Liver (tissue), 8 donors: ENCODE measurements at regions not wholly inside any gene's neighbourhood (a gene's known extent, or its start where the extent isn't known, plus 50 kb on each side); places are given as distances from the start of the nearest gene placed in this dataset.

Experiments used
- DNase-seq: peaks from one replicate; pipeline ENCODE4 v3.0.0-alpha.2; 2017; ENCODE audit warnings: low spot score
- H3K27ac ChIP-seq, 2 donors: one replicate each; pipeline ENCODE4 v1.7.0; 2013; ENCODE audit warnings: inconsistent platforms in 2 of 2, low read length in 2 of 2, control low read depth in 1 of 2, low read depth in 1 of 2, mild to moderate bottlenecking in 1 of 2
- H3K27me3 ChIP-seq, 4 donors: one replicate each; pipeline versions ENCODE4 v1.6.1 to v1.7.0; 2013; ENCODE audit warnings: low read length in 3 of 4, inconsistent platforms in 1 of 4, mild to moderate bottlenecking in 1 of 4, moderate library complexity in 1 of 4; ENCODE audit not compliant: control insufficient read depth in 4 of 4, insufficient read depth in 4 of 4
- H3K36me3 ChIP-seq, 4 donors: one replicate each; pipeline versions ENCODE4 v1.6.1 to v1.7.0; 2013; ENCODE audit warnings: low read length in 3 of 4, mild to moderate bottlenecking in 3 of 4, low read depth in 1 of 4, moderate library complexity in 1 of 4; ENCODE audit not compliant: control insufficient read depth in 4 of 4, insufficient read depth in 3 of 4
- H3K4me1 ChIP-seq, 4 donors: one replicate each; pipeline versions ENCODE4 v1.6.1 to v1.7.0; 2013; ENCODE audit warnings: low read length in 3 of 4, mild to moderate bottlenecking in 3 of 4, moderate library complexity in 1 of 4; ENCODE audit not compliant: control insufficient read depth in 4 of 4, insufficient read depth in 4 of 4
- H3K4me3 ChIP-seq, 3 donors: one replicate each; pipeline versions ENCODE4 v1.6.1 to v1.7.0; 2013; ENCODE audit warnings: low read length in 3 of 3, control low read depth in 1 of 3, low read depth in 1 of 3, mild to moderate bottlenecking in 1 of 3
- H3K9ac ChIP-seq, 2 donors: one replicate each; pipeline ENCODE4 v1.7.0; 2013; ENCODE audit warnings: low read length in 2 of 2, mild to moderate bottlenecking in 2 of 2, moderate library complexity in 2 of 2, control low read depth in 1 of 2, low read depth in 1 of 2
- H3K9me3 ChIP-seq, 4 donors: one replicate each; pipeline versions ENCODE4 v1.6.1 to v1.7.0; 2013; ENCODE audit warnings: low read length in 3 of 4; ENCODE audit not compliant: control insufficient read depth in 4 of 4
- ATF3 ChIP-seq: IDR thresholded peaks from 2 replicates; pipeline ENCODE4 v1.6.1; 2016; ENCODE audit warnings: antibody characterized with exemption
- CTCF ChIP-seq: fragments of 150-350 bp; IDR thresholded peaks from 2 replicates; pipeline ENCODE4 v1.5.1; 2017; ENCODE audit warnings: improper control_type of control experiment, low read depth, low read length; ENCODE audit not compliant: missing input control
- EGR1 ChIP-seq, 2 donors: IDR thresholded peaks; 2 replicates each; pipeline ENCODE4 v1.6.1; 2016 to 2018; ENCODE audit warnings: antibody characterized with exemption in 2 of 2, low read depth in 2 of 2
- FOXA1 ChIP-seq: IDR thresholded peaks from 2 replicates; pipeline ENCODE4 v1.6.1; 2016; ENCODE audit warnings: antibody characterized with exemption
- FOXA2 ChIP-seq: IDR thresholded peaks from 2 replicates; pipeline ENCODE4 v1.6.1; 2016; ENCODE audit warnings: antibody characterized with exemption
- GABPA ChIP-seq, 2 donors: IDR thresholded peaks in 1 of 2; conservative IDR thresholded peaks in 1 of 2; 2 replicates each; pipeline ENCODE4 v1.6.1; 2016; ENCODE audit warnings: antibody characterized with exemption in 2 of 2, mild to moderate bottlenecking in 1 of 2, moderate library complexity in 1 of 2
- HNF4A ChIP-seq, 2 donors: conservative IDR thresholded peaks; 2 replicates each; pipeline ENCODE4 v1.6.1; 2016; ENCODE audit warnings: antibody characterized with exemption in 2 of 2, mild to moderate bottlenecking in 2 of 2
- HNF4G ChIP-seq: IDR thresholded peaks from 2 replicates; pipeline ENCODE4 v1.6.1; 2016; ENCODE audit warnings: antibody characterized with exemption
- JUND ChIP-seq, 2 donors: IDR thresholded peaks; 2 replicates each; pipeline ENCODE4 v1.6.1; 2016; ENCODE audit warnings: antibody characterized with exemption in 2 of 2
- MAX ChIP-seq: IDR thresholded peaks from 2 replicates; pipeline ENCODE4 v1.6.1; 2016; ENCODE audit warnings: antibody characterized with exemption
- NR2F2 ChIP-seq: IDR thresholded peaks from 2 replicates; pipeline ENCODE4 v1.6.1; 2016; ENCODE audit warnings: antibody characterized with exemption
- RAD21 ChIP-seq, 2 donors: IDR thresholded peaks; 2 replicates each; pipeline ENCODE4 v1.6.1; 2016; ENCODE audit warnings: antibody characterized with exemption in 2 of 2, mild to moderate bottlenecking in 2 of 2
- REST ChIP-seq: IDR thresholded peaks from 2 replicates; pipeline ENCODE4 v1.6.1; 2016; ENCODE audit warnings: antibody characterized with exemption, mild to moderate bottlenecking
- RXRA ChIP-seq, 2 donors: IDR thresholded peaks; 2 replicates each; pipeline ENCODE4 v1.6.1; 2017 to 2018; ENCODE audit warnings: antibody characterized with exemption in 2 of 2, mild to moderate bottlenecking in 1 of 2
- SP1 ChIP-seq: IDR thresholded peaks from 2 replicates; pipeline ENCODE4 v1.6.1; 2018; ENCODE audit warnings: antibody characterized with exemption, mild to moderate bottlenecking
- TAF1 ChIP-seq: conservative IDR thresholded peaks from 2 replicates; pipeline ENCODE4 v1.6.1; 2016; ENCODE audit warnings: antibody characterized with exemption, mild to moderate bottlenecking
- YY1 ChIP-seq: IDR thresholded peaks from 2 replicates; pipeline ENCODE4 v1.6.1; 2016; ENCODE audit warnings: antibody characterized with exemption, mild to moderate bottlenecking
- ZBTB33 ChIP-seq: IDR thresholded peaks from 2 replicates; pipeline ENCODE4 v1.6.1; 2016; ENCODE audit warnings: antibody characterized with exemption
- WGBS: extraction: QIAGEN DNeasy Blood & Tissue Kit; methylation state at CpG from one replicate; pipeline ENCODE4 v1.1.7; 2013; 5-methylcytosine and 5-hydroxymethylcytosine counted together
- donor health status: healthy.
- donor health status: healthy.
- donor health status: healthy.
- donor health status: healthy.
- donor health status: healthy.

- no peak overlapping the region for H3K9ac ChIP-seq
- H3K4me3 ChIP-seq, result no peak overlapping the region
- DNase-seq, result no peak
- no peak overlapping the region for H3K27ac ChIP-seq
- no peaks in the 10 kb centered on the region for H3K9me3 ChIP-seq
- WGBS, result 68% methylated on average over 2 of the region's 2 CpGs
- peak in 1 of 2 donors; percentile 15 for TF ChIP-seq HNF4A (conservative IDR thresholded peaks at IDR 0.05)
- no peak for TF ChIP-seq EGR1 (IDR thresholded peaks at IDR 0.05; ENCODE audit: low read depth in 2 of 2)
- peaks cover 0 to 42% (median 32%) of the 10 kb centered on the region in 4 donors for H3K4me1 ChIP-seq
- no peaks in the 10 kb centered on the region for H3K36me3 ChIP-seq
- H3K27me3 ChIP-seq, result no peaks in the 10 kb centered on the region
Observed at GRCh38 chr5:30604648-30605262, 588.7 kb upstream of the CDH6 start.

GRCh38 chr5:30600892-30601291, 592.6 kb upstream of the CDH6 start:
- Histone ChIP-seq H3K27me3 (no peaks in the 10 kb centered on the region), H3K4me3 (no peak overlapping the region), H3K36me3 (no peaks in the 10 kb centered on the region), H3K9me3 (no peaks in the 10 kb centered on the region), H3K4me1 (peaks cover 0 to 32% (median 26%) of the 10 kb centered on the region in 4 donors), H3K9ac (no peak overlapping the region), H3K27ac (no peak overlapping the region)
- TF ChIP-seq HNF4G, result no peak
- TF ChIP-seq MAX, result no peak
- no peak for TF ChIP-seq EGR1 (IDR thresholded peaks at IDR 0.05; ENCODE audit: low read depth in 2 of 2)
- TF ChIP-seq JUND (IDR thresholded peaks at IDR 0.05), result no peak
- TF ChIP-seq FOXA2, result peak; percentile 87
- TF ChIP-seq HNF4A (conservative IDR thresholded peaks at IDR 0.05), result peak in 1 of 2 donors; percentile 43
- TF ChIP-seq FOXA1, result peak; percentile 84
- TF ChIP-seq RAD21 (IDR thresholded peaks at IDR 0.05), result peak in 1 of 2 donors; percentile 13
- no peak for TF ChIP-seq TAF1
- peak in 1 of 2 donors; percentile 34 for TF ChIP-seq RXRA (IDR thresholded peaks at IDR 0.05)
- no peak for TF ChIP-seq ATF3
- no peak for TF ChIP-seq YY1
- no peak for TF ChIP-seq GABPA (IDR thresholded peaks at IDR 0.05 in 1 of 2, conservative IDR thresholded peaks at IDR 0.05 in 1 of 2)
- no peak for TF ChIP-seq NR2F2
- no peak for TF ChIP-seq CTCF
- TF ChIP-seq SP1, result peak; percentile 29
- TF ChIP-seq ZBTB33, result no peak
- no peak for TF ChIP-seq REST
- no peak for DNase-seq
